T-helper 17 cell (primary cell): ENCODE measurements at regions not wholly inside any gene's neighbourhood (a gene's known extent, or its start where the extent isn't known, plus 50 kb on each side); places are given as distances from the start of the nearest gene placed in this dataset.

Experiments used
- ATAC-seq: fragments of 150-1000 bp; cut with Tn5 transposase; 2 replicates; pipeline ENCODE4 v1.10.0; 2021; ENCODE audit warnings: mild to moderate bottlenecking, moderate library complexity
- DNase-seq, 3 donors: peaks; one replicate each; pipeline versions ENCODE4 v3.0.0 to v3.0.0-alpha.2; 2020 to 2021
- H3K9me3 ChIP-seq: one replicate; pipeline ENCODE4 v1.7.0; 2013; ENCODE audit warnings: low read length, mild to moderate bottlenecking; ENCODE audit not compliant: control insufficient read depth, poor library complexity, severe bottlenecking
- H3K27ac Mint-ChIP-seq: one replicate; pipeline ENCODE4 v1.8.0; 2022; ENCODE audit warnings: mild to moderate bottlenecking, moderate library complexity, mixed read lengths
- H3K27me3 Mint-ChIP-seq: one replicate; pipeline ENCODE4 v1.8.0; 2022; ENCODE audit warnings: mixed read lengths
- H3K36me3 Mint-ChIP-seq: one replicate; pipeline ENCODE4 v1.8.0; 2022; ENCODE audit warnings: low read depth, mixed read lengths
- H3K4me1 Mint-ChIP-seq: one replicate; pipeline ENCODE4 v1.8.0; 2022; ENCODE audit warnings: mild to moderate bottlenecking, mixed read lengths
- H3K4me3 Mint-ChIP-seq: one replicate; pipeline ENCODE4 v1.8.0; 2022; ENCODE audit warnings: mild to moderate bottlenecking, moderate library complexity, mixed read lengths

GRCh38 chr9:12497790-12498189 lies 195.4 kb upstream of the TYRP1 start:
- Mint-ChIP-seq H3K27ac (no peak overlapping the region), H3K27me3 (no peaks in the 10 kb centered on the region), H3K4me1 (no peaks in the 10 kb centered on the region), H3K36me3 (no peaks in the 10 kb centered on the region), H3K4me3 (no peak overlapping the region)
- no peak for ATAC-seq
- no peak for DNase-seq
- no peaks in the 10 kb centered on the region for H3K9me3 ChIP-seq

- DNase-seq (no peak), ATAC-seq (no peak)
- Mint-ChIP-seq H3K27ac (no peak overlapping the region), H3K27me3 (no peaks in the 10 kb centered on the region), H3K4me3 (no peak overlapping the region), H3K36me3 (no peaks in the 10 kb centered on the region), H3K4me1 (no peaks in the 10 kb centered on the region)
- no peaks in the 10 kb centered on the region for H3K9me3 ChIP-seq
Observed at GRCh38 chr9:12502520-12502919, 190.7 kb upstream of the TYRP1 start.

- no peak for ATAC-seq
- H3K27me3 Mint-ChIP-seq: no peaks in the 10 kb centered on the region
- H3K4me3 Mint-ChIP-seq: no peak overlapping the region
- no peaks in the 10 kb centered on the region for H3K36me3 Mint-ChIP-seq
- H3K9me3 ChIP-seq: no peaks in the 10 kb centered on the region
- H3K27ac Mint-ChIP-seq: no peak overlapping the region
- no peak for DNase-seq
- H3K4me1 Mint-ChIP-seq: no peaks in the 10 kb centered on the region
Observed at GRCh38 chr9:12503606-12504122, 189.5 kb upstream of the TYRP1 start.

- H3K9me3 ChIP-seq: no peaks in the 10 kb centered on the region
- Mint-ChIP-seq H3K27ac (no peak overlapping the region), H3K36me3 (no peaks in the 10 kb centered on the region), H3K4me1 (no peaks in the 10 kb centered on the region), H3K27me3 (no peaks in the 10 kb centered on the region), H3K4me3 (no peak overlapping the region)
- DNase-seq (no peak), ATAC-seq (no peak)
Observed at GRCh38 chr9:12510551-12510950, 182.6 kb upstream of the TYRP1 start.

- DNase-seq (no peak), ATAC-seq (no peak)
- Mint-ChIP-seq H3K27me3 (no peaks in the 10 kb centered on the region), H3K4me1 (no peaks in the 10 kb centered on the region), H3K36me3 (no peaks in the 10 kb centered on the region), H3K4me3 (no peak overlapping the region), H3K27ac (no peak overlapping the region)
- H3K9me3 ChIP-seq: no peaks in the 10 kb centered on the region
Observed at GRCh38 chr9:12511726-12512125, 181.5 kb upstream of the TYRP1 start.

GRCh38 chr9:12516031-12516430 lies 177.2 kb upstream of the TYRP1 start:
- Mint-ChIP-seq H3K27ac (no peak overlapping the region), H3K27me3 (no peaks in the 10 kb centered on the region), H3K4me1 (no peaks in the 10 kb centered on the region), H3K4me3 (no peak overlapping the region), H3K36me3 (no peaks in the 10 kb centered on the region)
- DNase-seq: no peak
- no peaks in the 10 kb centered on the region for H3K9me3 ChIP-seq
- no peak for ATAC-seq

GRCh38 chr9:12516573-12516972 lies 176.6 kb upstream of the TYRP1 start:
- Mint-ChIP-seq H3K4me3 (no peak overlapping the region), H3K36me3 (no peaks in the 10 kb centered on the region), H3K27ac (no peak overlapping the region), H3K4me1 (no peaks in the 10 kb centered on the region), H3K27me3 (no peaks in the 10 kb centered on the region)
- H3K9me3 ChIP-seq: no peaks in the 10 kb centered on the region
- ATAC-seq: no peak
- no peak for DNase-seq

GRCh38 chr9:12538842-12539579 lies 154.2 kb upstream of the TYRP1 start:
- no peaks in the 10 kb centered on the region for H3K27me3 Mint-ChIP-seq
- no peak for ATAC-seq
- no peaks in the 10 kb centered on the region for H3K9me3 ChIP-seq
- no peaks in the 10 kb centered on the region for H3K4me1 Mint-ChIP-seq
- H3K36me3 Mint-ChIP-seq: no peaks in the 10 kb centered on the region
- DNase-seq: no peak
- no peak overlapping the region for H3K27ac Mint-ChIP-seq
- H3K4me3 Mint-ChIP-seq: no peak overlapping the region

GRCh38 chr9:12539580-12539975 lies 153.6 kb upstream of the TYRP1 start:
- DNase-seq (no peak), ATAC-seq (no peak)
- no peaks in the 10 kb centered on the region for H3K4me1 Mint-ChIP-seq
- H3K9me3 ChIP-seq: no peaks in the 10 kb centered on the region
- H3K27me3 Mint-ChIP-seq: no peaks in the 10 kb centered on the region
- no peak overlapping the region for H3K4me3 Mint-ChIP-seq
- H3K36me3 Mint-ChIP-seq: no peaks in the 10 kb centered on the region
- H3K27ac Mint-ChIP-seq: no peak overlapping the region

- no peak overlapping the region for H3K4me3 Mint-ChIP-seq
- H3K27me3 Mint-ChIP-seq: no peaks in the 10 kb centered on the region
- no peak overlapping the region for H3K27ac Mint-ChIP-seq
- no peaks in the 10 kb centered on the region for H3K9me3 ChIP-seq
- no peaks in the 10 kb centered on the region for H3K36me3 Mint-ChIP-seq
- H3K4me1 Mint-ChIP-seq: no peaks in the 10 kb centered on the region
- no peak for DNase-seq
- no peak for ATAC-seq
Observed at GRCh38 chr9:12544700-12545099, 148.5 kb upstream of the TYRP1 start.

GRCh38 chr9:12554636-12555035 lies 138.5 kb upstream of the TYRP1 start:
- H3K9me3 ChIP-seq: no peaks in the 10 kb centered on the region
- Mint-ChIP-seq H3K27me3 (no peaks in the 10 kb centered on the region), H3K4me1 (no peaks in the 10 kb centered on the region), H3K27ac (no peak overlapping the region), H3K4me3 (no peak overlapping the region), H3K36me3 (no peaks in the 10 kb centered on the region)
- DNase-seq (no peak), ATAC-seq (no peak)

- ATAC-seq (no peak), DNase-seq (no peak)
- H3K9me3 ChIP-seq: peaks cover 3% of the 10 kb centered on the region
- H3K36me3 Mint-ChIP-seq: no peaks in the 10 kb centered on the region
- no peak overlapping the region for H3K4me3 Mint-ChIP-seq
- no peaks in the 10 kb centered on the region for H3K27me3 Mint-ChIP-seq
- no peaks in the 10 kb centered on the region for H3K4me1 Mint-ChIP-seq
- no peak overlapping the region for H3K27ac Mint-ChIP-seq
Observed at GRCh38 chr9:12566404-12567090, 126.6 kb upstream of the TYRP1 start.

- Mint-ChIP-seq H3K27ac (no peak overlapping the region), H3K36me3 (no peaks in the 10 kb centered on the region), H3K27me3 (no peaks in the 10 kb centered on the region), H3K4me1 (no peaks in the 10 kb centered on the region), H3K4me3 (no peak overlapping the region)
- no peaks in the 10 kb centered on the region for H3K9me3 ChIP-seq
- ATAC-seq (no peak), DNase-seq (no peak)
Observed at GRCh38 chr9:12584656-12585522, 108.3 kb upstream of the TYRP1 start.
